ENCODE measurements at regions not wholly inside any gene's neighbourhood (a gene's known extent, or its start where the extent isn't known, plus 50 kb on each side); places are given as distances from the start of the nearest gene placed in this dataset.

DNA sequence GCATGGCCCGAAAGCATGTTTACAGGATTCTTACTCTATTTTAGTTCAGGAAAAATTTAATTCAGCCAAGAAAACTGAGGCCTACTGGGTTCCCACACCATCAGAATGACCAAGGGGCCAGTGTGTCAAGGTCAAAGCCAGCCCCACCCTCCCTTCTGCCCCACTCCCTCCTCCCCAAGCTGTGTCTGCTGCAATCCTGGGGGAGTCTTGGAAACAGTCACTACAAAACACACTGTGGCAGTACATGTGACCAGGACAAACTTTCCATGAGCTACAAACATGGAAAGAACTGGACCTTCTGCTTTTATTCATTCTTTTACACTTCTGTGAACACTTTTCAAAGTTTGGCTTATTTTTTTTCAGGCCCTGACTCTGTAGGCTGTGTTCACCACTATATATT is 1228.8 kb upstream of the TMEM132C start:
- Histone ChIP-seq H3K36me3 (ENCODE audit: low read depth) (no peaks in the 10 kb centered on the region), H3K27ac (no peak overlapping the region), H3F3A (ENCODE audit: insufficient read depth, low read depth) (no peaks in the 10 kb centered on the region), H3K4me2 (no peak overlapping the region), H3K9me3 (ENCODE audit: insufficient read depth, low read depth) (no peaks in the 10 kb centered on the region), H3K27me3 (ENCODE audit: insufficient read depth, low read depth) (no peaks in the 10 kb centered on the region), H3K4me1 (replicated peaks; ENCODE audit: insufficient read depth) (no peaks in the 10 kb centered on the region), H3K79me2 (ENCODE audit: low read depth) (no peaks in the 10 kb centered on the region), H2AFZ (no peak overlapping the region), H4K20me1 (ENCODE audit: insufficient read depth) (no peaks in the 10 kb centered on the region), H3K9me2 (ENCODE audit: insufficient read depth) (no peaks in the 10 kb centered on the region), H3K4me3 (no peak overlapping the region)
- no peak for DNase-seq
- intact Hi-C loops (cut with micrococcal nuclease; ENCODE audit: unreplicated experiment): no loop called here
- TF ChIP-seq EZH2 (IDR thresholded peaks at IDR 0.05; ENCODE audit: low read depth): no peak
- TF ChIP-seq, protein P1, sequence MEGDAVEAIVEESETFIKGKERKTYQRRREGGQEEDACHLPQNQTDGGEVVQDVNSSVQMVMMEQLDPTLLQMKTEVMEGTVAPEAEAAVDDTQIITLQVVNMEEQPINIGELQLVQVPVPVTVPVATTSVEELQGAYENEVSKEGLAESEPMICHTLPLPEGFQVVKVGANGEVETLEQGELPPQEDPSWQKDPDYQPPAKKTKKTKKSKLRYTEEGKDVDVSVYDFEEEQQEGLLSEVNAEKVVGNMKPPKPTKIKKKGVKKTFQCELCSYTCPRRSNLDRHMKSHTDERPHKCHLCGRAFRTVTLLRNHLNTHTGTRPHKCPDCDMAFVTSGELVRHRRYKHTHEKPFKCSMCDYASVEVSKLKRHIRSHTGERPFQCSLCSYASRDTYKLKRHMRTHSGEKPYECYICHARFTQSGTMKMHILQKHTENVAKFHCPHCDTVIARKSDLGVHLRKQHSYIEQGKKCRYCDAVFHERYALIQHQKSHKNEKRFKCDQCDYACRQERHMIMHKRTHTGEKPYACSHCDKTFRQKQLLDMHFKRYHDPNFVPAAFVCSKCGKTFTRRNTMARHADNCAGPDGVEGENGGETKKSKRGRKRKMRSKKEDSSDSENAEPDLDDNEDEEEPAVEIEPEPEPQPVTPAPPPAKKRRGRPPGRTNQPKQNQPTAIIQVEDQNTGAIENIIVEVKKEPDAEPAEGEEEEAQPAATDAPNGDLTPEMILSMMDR (conservative IDR thresholded peaks at IDR 0.05): no peak
- no TSS peak for BruUV-seq (replicated peaks)
- CTCF ChIA-PET: no interaction called here
- POLR2A ChIA-PET (ENCODE audit: unreplicated experiment): no interaction called here

DNA sequence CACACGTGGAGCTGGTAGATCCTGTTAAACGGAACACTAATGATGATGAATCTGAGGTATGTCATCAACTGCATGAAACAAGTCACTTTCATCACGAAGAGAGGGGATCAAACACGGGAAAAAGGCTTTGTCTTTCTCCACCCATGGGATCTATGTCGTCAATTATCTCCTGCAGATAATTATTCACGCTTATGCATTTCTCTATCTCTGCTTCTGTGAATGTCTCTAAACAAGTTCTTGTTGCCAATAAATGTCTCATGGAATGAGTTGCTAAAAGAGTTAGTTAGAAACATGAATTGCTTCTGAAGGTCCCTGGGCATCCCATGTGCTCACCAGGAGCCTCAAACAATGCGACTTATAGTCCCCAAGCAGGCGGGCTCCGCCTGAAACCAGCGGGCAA is 1228.2 kb upstream of the TMEM132C start:
- Histone ChIP-seq H3K4me3 (no peak overlapping the region), H3K36me3 (ENCODE audit: low read depth) (no peaks in the 10 kb centered on the region), H3K27me3 (ENCODE audit: insufficient read depth, low read depth) (no peaks in the 10 kb centered on the region), H3K4me2 (no peak overlapping the region), H3K9me2 (ENCODE audit: insufficient read depth) (no peaks in the 10 kb centered on the region), H3K4me1 (replicated peaks; ENCODE audit: insufficient read depth) (no peaks in the 10 kb centered on the region), H3K27ac (no peak overlapping the region), H3K9me3 (ENCODE audit: insufficient read depth, low read depth) (no peaks in the 10 kb centered on the region), H3K79me2 (ENCODE audit: low read depth) (no peaks in the 10 kb centered on the region), H4K20me1 (ENCODE audit: insufficient read depth) (no peaks in the 10 kb centered on the region), H3F3A (ENCODE audit: insufficient read depth, low read depth) (no peaks in the 10 kb centered on the region), H2AFZ (no peak overlapping the region)
- POLR2A ChIA-PET (ENCODE audit: unreplicated experiment): no interaction called here
- CTCF ChIA-PET: no interaction called here
- no peak for TF ChIP-seq EZH2 (IDR thresholded peaks at IDR 0.05; ENCODE audit: low read depth)
- TF ChIP-seq, protein P1 (conservative IDR thresholded peaks at IDR 0.05): no peak
- BruUV-seq (replicated peaks): no TSS peak
- no peak for DNase-seq
- intact Hi-C loops (cut with micrococcal nuclease; ENCODE audit: unreplicated experiment): no loop called here

DNA sequence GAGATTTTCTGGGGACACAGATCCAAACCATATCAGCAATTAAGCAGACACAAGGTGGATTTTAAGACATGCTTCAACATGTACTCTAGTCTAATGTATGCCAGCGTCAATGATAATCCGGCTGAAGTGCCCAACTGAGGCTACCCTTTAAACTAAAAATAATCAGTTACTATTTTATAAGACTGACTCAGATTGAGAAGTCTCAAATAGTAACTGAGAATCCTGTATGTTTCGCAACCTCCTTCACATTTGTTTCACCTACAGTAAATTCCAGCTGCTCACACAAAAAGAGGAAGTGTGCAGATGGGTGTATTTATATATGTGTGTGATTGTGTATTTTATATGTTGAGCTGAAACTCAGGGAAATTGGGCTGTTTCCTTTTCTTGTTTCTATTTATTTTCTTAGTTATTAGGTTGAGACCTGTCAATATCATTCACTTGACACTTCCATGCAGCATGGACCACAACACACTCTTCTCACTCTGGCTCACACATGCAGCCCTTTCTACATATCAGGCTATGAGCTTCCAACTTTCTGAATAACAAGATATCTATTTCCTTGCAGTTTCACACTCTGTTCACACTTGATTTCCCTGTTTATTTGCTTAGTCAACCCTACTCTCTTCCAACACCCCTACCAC is 1224.9 kb upstream of the TMEM132C start:
- no peak for TF ChIP-seq EZH2 (IDR thresholded peaks at IDR 0.05; ENCODE audit: low read depth)
- TF ChIP-seq, protein P1 (conservative IDR thresholded peaks at IDR 0.05): no peak
- DNase-seq: no peak
- no peaks in the 10 kb centered on the region for H3K4me1 ChIP-seq (replicated peaks; ENCODE audit: insufficient read depth)
- H2AFZ ChIP-seq: no peak overlapping the region
- no peaks in the 10 kb centered on the region for H3K9me3 ChIP-seq (ENCODE audit: insufficient read depth, low read depth)
- no TSS peak for BruUV-seq (replicated peaks)
- H3F3A ChIP-seq (ENCODE audit: insufficient read depth, low read depth): no peaks in the 10 kb centered on the region
- H3K4me3 ChIP-seq: no peak overlapping the region
- H3K4me2 ChIP-seq: no peak overlapping the region
- intact Hi-C loops (cut with micrococcal nuclease; ENCODE audit: unreplicated experiment): no loop called here
- CTCF ChIA-PET: no interaction called here
- H3K36me3 ChIP-seq (ENCODE audit: low read depth): no peaks in the 10 kb centered on the region
- H3K27ac ChIP-seq: no peak overlapping the region
- H4K20me1 ChIP-seq (ENCODE audit: insufficient read depth): no peaks in the 10 kb centered on the region
- POLR2A ChIA-PET (ENCODE audit: unreplicated experiment): no interaction called here
- H3K79me2 ChIP-seq (ENCODE audit: low read depth): no peaks in the 10 kb centered on the region
- H3K27me3 ChIP-seq (ENCODE audit: insufficient read depth, low read depth): no peaks in the 10 kb centered on the region
- no peaks in the 10 kb centered on the region for H3K9me2 ChIP-seq (ENCODE audit: insufficient read depth)
